ENCODE measurements at regions not wholly inside any gene's neighbourhood (a gene's known extent, or its start where the extent isn't known, plus 50 kb on each side); places are given as distances from the start of the nearest gene placed in this dataset.
"Not testable (repeated sequence)": the region's sequence is repeated elsewhere in the genome, so short reads cannot be mapped to it uniquely, and the experiment has no call there.

GRCh38 chr19:27733551-27734266 is 1479.2 kb downstream of the UQCRFS1 start:
- H3K27me3 ChIP-seq (ENCODE audit: insufficient read depth, low read length) = no peaks in the 10 kb centered on the region
- H3K9me3 ChIP-seq (ENCODE audit: low read length) = no peaks in the 10 kb centered on the region
- no peak overlapping the region for H3K4me3 ChIP-seq (ENCODE audit: low read length)
- no peak overlapping the region for H2AFZ ChIP-seq (ENCODE audit: low read depth, low read length)
- H3K4me1 ChIP-seq (ENCODE audit: insufficient read depth, low read length) = no peaks in the 10 kb centered on the region
- H3K36me3 ChIP-seq (ENCODE audit: insufficient read depth, low read length) = no peaks in the 10 kb centered on the region

GRCh38 chr19:27729332-27729731 is 1483.6 kb downstream of the UQCRFS1 start:
- Histone ChIP-seq H3K9me3 (ENCODE audit: low read length) (no peaks in the 10 kb centered on the region), H3K27me3 (ENCODE audit: insufficient read depth, low read length) (no peaks in the 10 kb centered on the region), H3K4me1 (ENCODE audit: insufficient read depth, low read length) (no peaks in the 10 kb centered on the region)

GRCh38 chr19:27722625-27723024 is 1490.3 kb downstream of the UQCRFS1 start:
- Histone ChIP-seq H3K9me3 (ENCODE audit: low read length) (no peaks in the 10 kb centered on the region), H3K4me3 (ENCODE audit: low read length) (no peak overlapping the region), H2AFZ (ENCODE audit: low read depth, low read length) (no peak overlapping the region), H3K27me3 (ENCODE audit: insufficient read depth, low read length) (no peaks in the 10 kb centered on the region), H3K36me3 (ENCODE audit: insufficient read depth, low read length) (no peaks in the 10 kb centered on the region), H3K4me1 (ENCODE audit: insufficient read depth, low read length) (peaks cover 2% of the 10 kb centered on the region)

More at GRCh38 chr19:27729332-27729731, 1483.6 kb downstream of the UQCRFS1 start:
- Histone ChIP-seq H3K36me3 (ENCODE audit: insufficient read depth, low read length) (no peaks in the 10 kb centered on the region), H2AFZ (ENCODE audit: low read depth, low read length) (no peak overlapping the region), H3K4me3 (ENCODE audit: low read length) (no peak overlapping the region)

GRCh38 chr19:27720155-27720554 is 1492.8 kb downstream of the UQCRFS1 start:
- Histone ChIP-seq H3K4me3 (ENCODE audit: low read length) (no peak overlapping the region), H2AFZ (ENCODE audit: low read depth, low read length) (no peak overlapping the region), H3K27me3 (ENCODE audit: insufficient read depth, low read length) (no peaks in the 10 kb centered on the region), H3K4me1 (ENCODE audit: insufficient read depth, low read length) (peaks cover 2% of the 10 kb centered on the region), H3K9me3 (ENCODE audit: low read length) (no peaks in the 10 kb centered on the region), H3K36me3 (ENCODE audit: insufficient read depth, low read length) (no peaks in the 10 kb centered on the region)

GRCh38 chr19:27719034-27719433 is 1493.9 kb downstream of the UQCRFS1 start:
- Histone ChIP-seq H3K4me3 (ENCODE audit: low read length) (no peak overlapping the region), H3K36me3 (ENCODE audit: insufficient read depth, low read length) (no peaks in the 10 kb centered on the region), H3K4me1 (ENCODE audit: insufficient read depth, low read length) (peaks cover 2% of the 10 kb centered on the region), H3K27me3 (ENCODE audit: insufficient read depth, low read length) (no peaks in the 10 kb centered on the region), H3K9me3 (ENCODE audit: low read length) (no peaks in the 10 kb centered on the region), H2AFZ (ENCODE audit: low read depth, low read length) (no peak overlapping the region)

GRCh38 chr19:27718234-27718633 is 1494.7 kb downstream of the UQCRFS1 start:
- peaks cover 2% of the 10 kb centered on the region for H3K4me1 ChIP-seq (ENCODE audit: insufficient read depth, low read length)
- no peak overlapping the region for H2AFZ ChIP-seq (ENCODE audit: low read depth, low read length)
- H3K36me3 ChIP-seq (ENCODE audit: insufficient read depth, low read length) = no peaks in the 10 kb centered on the region
- no peak overlapping the region for H3K4me3 ChIP-seq (ENCODE audit: low read length)
- H3K9me3 ChIP-seq (ENCODE audit: low read length) = no peaks in the 10 kb centered on the region
- no peaks in the 10 kb centered on the region for H3K27me3 ChIP-seq (ENCODE audit: insufficient read depth, low read length)

- Histone ChIP-seq H2AFZ (ENCODE audit: low read depth, low read length) (no peak overlapping the region), H3K4me3 (ENCODE audit: low read length) (no peak overlapping the region), H3K36me3 (ENCODE audit: insufficient read depth, low read length) (no peaks in the 10 kb centered on the region), H3K27me3 (ENCODE audit: insufficient read depth, low read length) (no peaks in the 10 kb centered on the region), H3K9me3 (ENCODE audit: low read length) (no peaks in the 10 kb centered on the region), H3K4me1 (ENCODE audit: insufficient read depth, low read length) (peaks cover 2% of the 10 kb centered on the region)
These were observed 1495.1 kb downstream of the UQCRFS1 start for GRCh38 chr19:27717825-27718224.

GRCh38 chr19:27716922-27717321 is 1496.0 kb downstream of the UQCRFS1 start:
- no peaks in the 10 kb centered on the region for H3K9me3 ChIP-seq (ENCODE audit: low read length)
- H2AFZ ChIP-seq (ENCODE audit: low read depth, low read length) = no peak overlapping the region
- H3K36me3 ChIP-seq (ENCODE audit: insufficient read depth, low read length) = no peaks in the 10 kb centered on the region
- H3K4me3 ChIP-seq (ENCODE audit: low read length) = no peak overlapping the region
- no peaks in the 10 kb centered on the region for H3K4me1 ChIP-seq (ENCODE audit: insufficient read depth, low read length)
- H3K27me3 ChIP-seq (ENCODE audit: insufficient read depth, low read length) = no peaks in the 10 kb centered on the region

GRCh38 chr19:27714857-27715256 is 1498.1 kb downstream of the UQCRFS1 start:
- no peaks in the 10 kb centered on the region for H3K4me1 ChIP-seq (ENCODE audit: insufficient read depth, low read length)
- H3K4me3 ChIP-seq (ENCODE audit: low read length) = no peak overlapping the region
- no peaks in the 10 kb centered on the region for H3K36me3 ChIP-seq (ENCODE audit: insufficient read depth, low read length)
- H3K27me3 ChIP-seq (ENCODE audit: insufficient read depth, low read length) = no peaks in the 10 kb centered on the region
- no peak overlapping the region for H2AFZ ChIP-seq (ENCODE audit: low read depth, low read length)
- H3K9me3 ChIP-seq (ENCODE audit: low read length) = no peaks in the 10 kb centered on the region

- Histone ChIP-seq H3K36me3 (ENCODE audit: insufficient read depth, low read length) (no peaks in the 10 kb centered on the region), H3K27me3 (ENCODE audit: insufficient read depth, low read length) (no peaks in the 10 kb centered on the region), H3K9me3 (ENCODE audit: low read length) (no peaks in the 10 kb centered on the region), H3K4me1 (ENCODE audit: insufficient read depth, low read length) (no peaks in the 10 kb centered on the region), H2AFZ (ENCODE audit: low read depth, low read length) (no peak overlapping the region), H3K4me3 (ENCODE audit: low read length) (no peak overlapping the region)
These were observed 1503.5 kb downstream of the UQCRFS1 start for GRCh38 chr19:27709496-27709895.

- H3K9me3 ChIP-seq (ENCODE audit: low read length); H3K27me3 ChIP-seq (ENCODE audit: insufficient read depth, low read length); H3K4me1 ChIP-seq (ENCODE audit: insufficient read depth, low read length); H3K36me3 ChIP-seq (ENCODE audit: insufficient read depth, low read length); H3K4me3 ChIP-seq (ENCODE audit: low read length); H2AFZ ChIP-seq (ENCODE audit: low read depth, low read length): not testable (repeated sequence)
These were observed 1504.0 kb downstream of the UQCRFS1 start for GRCh38 chr19:27708986-27709385.

- H3K9me3 ChIP-seq (ENCODE audit: low read length); H3K4me1 ChIP-seq (ENCODE audit: insufficient read depth, low read length); H3K4me3 ChIP-seq (ENCODE audit: low read length); H2AFZ ChIP-seq (ENCODE audit: low read depth, low read length); H3K36me3 ChIP-seq (ENCODE audit: insufficient read depth, low read length); H3K27me3 ChIP-seq (ENCODE audit: insufficient read depth, low read length): not testable (repeated sequence)
These were observed 1505.9 kb downstream of the UQCRFS1 start for GRCh38 chr19:27707026-27707425.

GRCh38 chr19:27705896-27706295 is 1507.1 kb downstream of the UQCRFS1 start:
- no peaks in the 10 kb centered on the region for H3K9me3 ChIP-seq (ENCODE audit: low read length)
- no peaks in the 10 kb centered on the region for H3K36me3 ChIP-seq (ENCODE audit: insufficient read depth, low read length)
- H2AFZ ChIP-seq (ENCODE audit: low read depth, low read length) = no peak overlapping the region
- no peak overlapping the region for H3K4me3 ChIP-seq (ENCODE audit: low read length)
- H3K4me1 ChIP-seq (ENCODE audit: insufficient read depth, low read length) = no peaks in the 10 kb centered on the region
- no peaks in the 10 kb centered on the region for H3K27me3 ChIP-seq (ENCODE audit: insufficient read depth, low read length)

All from neuron (in vitro differentiated cells).